NCI-H2029 (cell line): ENCODE measurements at regions not wholly inside any gene's neighbourhood (a gene's known extent, or its start where the extent isn't known, plus 50 kb on each side); places are given as distances from the start of the nearest gene placed in this dataset.

ENCODE experiments used
- DNase-seq: peaks from one replicate; lab custom pipeline; 2025; lab: John Stamatoyannopoulos, UW

GRCh38 chr7:115132096-115132495 is 210.2 kb downstream of the MDFIC start:
- no peak for DNase-seq

- DNase-seq = no peak
Observed at GRCh38 chr7:115128154-115128553, 206.3 kb downstream of the MDFIC start.

- no peak for DNase-seq
Observed at GRCh38 chr7:115127399-115128021, 205.6 kb downstream of the MDFIC start.

GRCh38 chr7:115125750-115126149 is 203.9 kb downstream of the MDFIC start:
- DNase-seq = no peak

- DNase-seq = no peak
Observed at GRCh38 chr7:115125312-115125711, 203.4 kb downstream of the MDFIC start.

- no peak for DNase-seq
Observed at GRCh38 chr7:115124409-115124939, 202.6 kb downstream of the MDFIC start.

GRCh38 chr7:115123441-115123840 is 201.5 kb downstream of the MDFIC start:
- no peak for DNase-seq

- no peak for DNase-seq
Observed at GRCh38 chr7:115122388-115122787, 200.5 kb downstream of the MDFIC start.

GRCh38 chr7:115117748-115118147 is 195.9 kb downstream of the MDFIC start:
- DNase-seq = no peak

GRCh38 chr7:115116773-115117715 is 195.2 kb downstream of the MDFIC start:
- no peak for DNase-seq

GRCh38 chr7:115113776-115114175 is 191.9 kb downstream of the MDFIC start:
- no peak for DNase-seq

- DNase-seq = no peak
Observed at GRCh38 chr7:115113131-115113530, 191.2 kb downstream of the MDFIC start.

GRCh38 chr7:115110523-115110922 is 188.6 kb downstream of the MDFIC start:
- DNase-seq = no peak

GRCh38 chr7:115106316-115106715 is 184.4 kb downstream of the MDFIC start:
- no peak for DNase-seq

GRCh38 chr7:115102738-115103137 is 180.8 kb downstream of the MDFIC start:
- DNase-seq = no peak

- no peak for DNase-seq
Observed at GRCh38 chr7:115101199-115101598, 179.3 kb downstream of the MDFIC start.

GRCh38 chr7:115099906-115100305 is 178.0 kb downstream of the MDFIC start:
- DNase-seq = no peak

GRCh38 chr7:115097175-115097671 is 175.3 kb downstream of the MDFIC start:
- no peak for DNase-seq

- no peak for DNase-seq
Observed at GRCh38 chr7:115096262-115096661, 174.4 kb downstream of the MDFIC start.

- no peak for DNase-seq
Observed at GRCh38 chr7:115094163-115094562, 172.3 kb downstream of the MDFIC start.

- DNase-seq = no peak
Observed at GRCh38 chr7:115088893-115089292, 167.0 kb downstream of the MDFIC start.

- no peak for DNase-seq
Observed at GRCh38 chr7:115087437-115087836, 165.5 kb downstream of the MDFIC start.
